Astrocyte of the spinal cord (primary cell): ENCODE measurements at regions not wholly inside any gene's neighbourhood (a gene's known extent, or its start where the extent isn't known, plus 50 kb on each side); places are given as distances from the start of the nearest gene placed in this dataset.

Source experiments
- DNase-seq: peaks from one replicate; pipeline ENCODE4 v3.0.0; 2011; ENCODE audit warnings: low read depth, low spot score
- H3K4me3 ChIP-seq: 2 replicates; pipeline ENCODE4 v1.5.1; 2011; ENCODE audit warnings: low read depth, mild to moderate bottlenecking, low read length, moderate library complexity
- in situ Hi-C: cut with HindIII; loops from 2 replicates; pipeline ENCODE4 v1.10.0; 2017; ENCODE audit warnings: low sequenced_read_pairs
- TF ChIP-seq, protein P1 (sequence below): IDR thresholded peaks from 2 replicates; pipeline ENCODE4 v1.5.1; 2012; ENCODE audit warnings: low read depth, mild to moderate bottlenecking, low read length, inconsistent platforms

DNA sequence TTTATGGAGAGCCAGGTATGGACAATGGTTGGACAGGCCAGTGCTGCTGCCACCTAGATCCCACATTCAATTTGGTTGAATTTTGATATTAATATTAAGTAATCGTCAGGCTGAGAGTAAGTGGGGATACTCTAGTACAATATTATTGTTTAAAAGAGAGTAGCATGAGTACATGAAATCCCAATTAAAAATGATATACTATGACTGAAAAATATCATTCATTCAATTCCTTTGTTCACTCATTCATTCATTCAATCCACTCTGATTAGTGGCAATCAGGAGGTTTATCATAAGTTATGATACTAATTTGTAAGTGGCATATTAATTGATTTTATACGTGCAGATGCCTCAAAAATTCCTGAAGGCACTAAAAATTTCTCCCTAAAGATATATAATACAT is 224.2 kb downstream of the DMRT2 start:
- in situ Hi-C loops = no loop called here
- no peak overlapping the region for H3K4me3 ChIP-seq
- TF ChIP-seq, protein P1, sequence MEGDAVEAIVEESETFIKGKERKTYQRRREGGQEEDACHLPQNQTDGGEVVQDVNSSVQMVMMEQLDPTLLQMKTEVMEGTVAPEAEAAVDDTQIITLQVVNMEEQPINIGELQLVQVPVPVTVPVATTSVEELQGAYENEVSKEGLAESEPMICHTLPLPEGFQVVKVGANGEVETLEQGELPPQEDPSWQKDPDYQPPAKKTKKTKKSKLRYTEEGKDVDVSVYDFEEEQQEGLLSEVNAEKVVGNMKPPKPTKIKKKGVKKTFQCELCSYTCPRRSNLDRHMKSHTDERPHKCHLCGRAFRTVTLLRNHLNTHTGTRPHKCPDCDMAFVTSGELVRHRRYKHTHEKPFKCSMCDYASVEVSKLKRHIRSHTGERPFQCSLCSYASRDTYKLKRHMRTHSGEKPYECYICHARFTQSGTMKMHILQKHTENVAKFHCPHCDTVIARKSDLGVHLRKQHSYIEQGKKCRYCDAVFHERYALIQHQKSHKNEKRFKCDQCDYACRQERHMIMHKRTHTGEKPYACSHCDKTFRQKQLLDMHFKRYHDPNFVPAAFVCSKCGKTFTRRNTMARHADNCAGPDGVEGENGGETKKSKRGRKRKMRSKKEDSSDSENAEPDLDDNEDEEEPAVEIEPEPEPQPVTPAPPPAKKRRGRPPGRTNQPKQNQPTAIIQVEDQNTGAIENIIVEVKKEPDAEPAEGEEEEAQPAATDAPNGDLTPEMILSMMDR = no peak
- DNase-seq = no peak

DNA sequence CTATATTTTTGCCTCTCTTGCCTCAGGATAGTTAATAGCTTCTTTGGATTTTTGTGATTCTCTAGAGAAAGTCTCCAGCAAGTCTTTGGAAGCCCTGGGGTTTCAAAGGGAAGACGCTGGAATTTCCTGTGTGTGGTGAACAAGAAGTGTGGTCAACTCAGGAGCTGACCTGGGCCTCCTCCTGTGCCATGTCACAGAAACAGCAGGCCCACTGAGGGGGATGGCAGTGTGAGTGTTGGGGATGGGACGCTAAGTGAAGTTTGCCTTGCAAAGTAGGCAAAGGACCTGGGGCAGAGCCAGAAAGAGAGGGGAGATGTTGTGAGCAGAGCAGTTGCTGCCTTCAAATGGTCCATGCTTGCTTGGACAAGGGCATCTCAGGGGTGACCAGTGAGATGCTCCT is 226.3 kb downstream of the DMRT2 start:
- no peak overlapping the region for H3K4me3 ChIP-seq
- no peak for DNase-seq
- TF ChIP-seq, protein P1 = no peak
- in situ Hi-C loops = no loop called here

DNA sequence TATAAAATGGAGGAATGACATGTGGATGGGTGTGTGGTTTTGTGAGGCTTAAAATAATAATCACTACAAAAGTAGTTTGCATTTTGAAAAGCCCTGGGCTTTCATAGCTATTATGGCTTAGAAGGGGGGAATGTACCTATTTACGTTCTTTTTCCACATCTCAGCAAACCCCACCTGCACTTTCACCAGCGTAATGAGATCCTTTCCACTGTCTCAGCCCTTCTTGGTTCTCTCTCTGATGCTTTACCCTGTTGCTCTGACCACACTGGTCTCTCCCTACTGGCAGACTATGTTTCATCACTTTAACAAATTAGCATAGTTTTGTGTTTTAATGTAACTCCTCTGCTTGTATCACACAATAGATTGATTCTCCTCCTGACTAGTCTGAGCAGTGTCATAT is 234.6 kb downstream of the DMRT2 start:
- in situ Hi-C loops = no loop called here
- TF ChIP-seq, protein P1 = no peak

DNA sequence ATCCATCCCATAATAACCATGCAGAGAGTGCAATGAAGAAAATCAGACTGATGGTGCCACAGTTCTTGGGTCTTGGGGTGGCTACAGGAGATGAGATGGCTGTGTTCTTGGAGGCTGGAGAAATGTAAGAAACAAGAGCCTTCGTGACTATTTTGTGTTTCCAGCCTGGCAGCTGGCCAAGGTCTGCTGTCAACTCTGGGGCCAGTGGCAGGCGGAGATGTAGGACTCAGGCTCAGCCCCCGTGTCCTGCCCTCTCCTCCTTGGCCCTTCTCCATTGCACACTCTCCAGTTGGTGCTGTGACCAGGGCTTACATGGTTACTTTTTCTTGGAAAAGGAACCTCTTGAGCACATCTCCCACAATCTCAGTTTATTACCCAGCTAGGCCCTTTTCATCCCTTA is 235.4 kb downstream of the DMRT2 start:
- TF ChIP-seq, protein P1 = no peak
- in situ Hi-C loops = no loop called here
- H3K4me3 ChIP-seq = no peak overlapping the region
- DNase-seq = no peak

More for the DNA sequence above, 234.6 kb downstream of the DMRT2 start:
- no peak for DNase-seq
- no peak overlapping the region for H3K4me3 ChIP-seq

DNA sequence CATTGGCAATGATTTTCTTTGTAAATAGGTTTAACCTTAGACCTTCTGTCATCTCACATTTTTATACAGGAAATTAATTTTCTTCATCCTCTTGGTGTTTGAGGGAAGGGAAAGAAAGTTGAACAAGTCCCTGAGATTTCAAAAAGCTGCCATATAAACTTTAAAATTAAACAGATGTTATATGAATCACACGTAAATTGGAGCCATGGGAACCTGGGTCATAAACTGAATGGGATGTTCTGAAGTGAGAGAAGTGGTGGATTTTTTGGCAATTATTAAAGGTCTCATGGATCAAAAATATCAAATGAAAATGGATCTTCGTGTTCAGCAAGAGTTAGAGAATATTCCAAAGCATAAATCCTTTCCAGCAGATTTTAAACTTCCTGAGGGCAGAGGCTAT is 242.2 kb downstream of the DMRT2 start:
- in situ Hi-C loops = no loop called here
- TF ChIP-seq, protein P1 = no peak
- no peak overlapping the region for H3K4me3 ChIP-seq
- DNase-seq = no peak

DNA sequence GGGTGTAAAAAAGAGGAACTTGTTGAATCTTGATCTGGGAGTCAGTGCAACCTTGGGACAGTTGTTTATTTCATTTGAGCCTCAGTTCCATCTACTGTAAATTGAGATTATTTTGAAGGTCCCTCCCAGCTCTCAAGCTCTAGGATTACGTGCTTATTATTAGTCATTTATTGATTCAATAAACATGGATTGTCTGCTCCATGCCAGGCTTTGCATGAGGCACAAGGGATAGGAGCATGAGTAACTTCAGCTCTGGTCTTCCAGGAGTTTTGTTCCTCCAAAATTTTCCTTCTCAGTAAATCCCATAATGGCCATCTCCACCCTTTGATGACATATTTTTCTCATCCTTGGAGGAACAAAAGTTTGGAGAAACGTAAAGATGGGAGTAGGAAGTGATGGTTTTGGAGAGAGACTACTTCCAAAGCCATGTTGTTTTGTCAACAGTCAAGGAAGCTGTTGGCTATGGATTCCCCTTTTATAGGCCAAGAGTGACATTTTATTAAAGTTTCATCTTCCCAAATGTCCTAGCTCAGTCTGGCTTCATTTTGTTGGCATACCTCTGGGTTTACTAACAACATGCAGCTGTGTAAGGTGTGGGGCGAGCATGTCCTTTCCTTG is 244.6 kb downstream of the DMRT2 start:
- TF ChIP-seq, protein P1 = no peak
- in situ Hi-C loops = no loop called here
- H3K4me3 ChIP-seq = no peak overlapping the region
- DNase-seq = no peak
